Stimulated activated CD4-positive, alpha-beta T cell treated with anti-CD3 and anti-CD28 coated beads, Interleukin-2, amount 100 ng/mL, for 24 hours (primary cell): ENCODE measurements at regions not wholly inside any gene's neighbourhood (a gene's known extent, or its start where the extent isn't known, plus 50 kb on each side); places are given as distances from the start of the nearest gene placed in this dataset.

Experiments used
- DNase-seq, 2 donors: peaks; one replicate each; pipeline ENCODE4 v3.0.0-alpha.2; 2020

DNA sequence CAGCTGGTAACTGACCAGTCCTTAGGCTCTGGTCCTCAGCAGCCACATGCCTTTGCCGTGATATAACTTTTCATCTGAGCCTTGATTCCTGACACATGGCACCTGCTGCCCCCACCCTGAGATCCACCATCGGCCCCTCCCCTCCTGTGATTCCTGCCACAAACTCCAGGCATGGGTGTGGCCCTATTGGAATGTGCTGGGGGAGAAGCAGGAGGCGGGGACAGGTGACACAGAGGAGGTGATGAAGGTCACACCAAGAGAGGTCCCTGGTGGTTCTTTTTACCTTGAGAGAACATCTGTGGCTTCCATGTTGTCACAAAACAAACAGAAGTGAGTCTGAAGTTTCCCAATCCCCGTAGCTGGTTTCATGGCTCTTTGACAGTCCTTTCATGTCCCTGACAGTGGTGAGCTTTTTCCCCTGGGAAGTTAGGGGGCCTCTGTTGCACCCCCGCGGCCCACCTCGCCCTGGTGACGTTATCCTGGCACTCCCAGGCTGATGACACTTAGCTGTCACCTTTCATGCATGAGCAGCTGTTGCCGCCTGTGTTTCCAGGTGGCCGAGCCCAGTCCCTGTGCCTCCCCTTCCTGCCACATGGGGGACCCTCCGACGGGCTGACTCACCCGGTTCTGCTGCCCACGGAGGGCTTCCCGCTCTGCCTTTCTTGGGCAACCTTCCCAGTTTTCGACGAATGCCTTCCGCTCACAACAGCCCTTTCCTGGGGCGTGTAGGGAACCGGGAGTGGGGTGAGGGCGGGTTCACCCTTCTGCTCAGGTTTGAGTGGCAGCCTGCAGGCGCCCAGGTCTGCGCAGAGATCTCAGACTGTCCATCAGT lies 66.3 kb upstream of the GLI2 start:
- DNase-seq, result no peak

DNA sequence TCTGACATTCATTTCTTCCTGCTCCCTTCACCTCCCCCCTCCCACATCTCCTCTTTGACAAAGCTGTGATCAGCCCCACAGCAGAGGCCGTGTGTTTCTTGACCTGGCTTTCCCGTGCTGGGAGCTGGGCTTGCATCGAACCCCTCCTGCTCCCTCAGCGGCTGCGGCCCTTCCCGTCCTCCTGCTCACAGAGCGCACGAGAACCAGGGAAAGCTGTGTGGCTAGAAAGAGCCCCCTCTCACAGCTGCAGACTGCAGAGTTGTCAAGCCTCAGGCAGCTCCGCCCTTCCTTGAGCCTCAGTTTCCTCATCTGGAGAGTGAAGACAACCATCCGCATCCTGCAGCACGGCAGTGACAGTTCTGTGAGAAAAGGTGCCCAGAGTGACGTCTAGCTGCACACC lies 65.7 kb upstream of the GLI2 start:
- DNase-seq, result no peak

- no peak for DNase-seq
Observed at GRCh38 chr2:120670371-120670770, 65.3 kb upstream of the GLI2 start.

DNA sequence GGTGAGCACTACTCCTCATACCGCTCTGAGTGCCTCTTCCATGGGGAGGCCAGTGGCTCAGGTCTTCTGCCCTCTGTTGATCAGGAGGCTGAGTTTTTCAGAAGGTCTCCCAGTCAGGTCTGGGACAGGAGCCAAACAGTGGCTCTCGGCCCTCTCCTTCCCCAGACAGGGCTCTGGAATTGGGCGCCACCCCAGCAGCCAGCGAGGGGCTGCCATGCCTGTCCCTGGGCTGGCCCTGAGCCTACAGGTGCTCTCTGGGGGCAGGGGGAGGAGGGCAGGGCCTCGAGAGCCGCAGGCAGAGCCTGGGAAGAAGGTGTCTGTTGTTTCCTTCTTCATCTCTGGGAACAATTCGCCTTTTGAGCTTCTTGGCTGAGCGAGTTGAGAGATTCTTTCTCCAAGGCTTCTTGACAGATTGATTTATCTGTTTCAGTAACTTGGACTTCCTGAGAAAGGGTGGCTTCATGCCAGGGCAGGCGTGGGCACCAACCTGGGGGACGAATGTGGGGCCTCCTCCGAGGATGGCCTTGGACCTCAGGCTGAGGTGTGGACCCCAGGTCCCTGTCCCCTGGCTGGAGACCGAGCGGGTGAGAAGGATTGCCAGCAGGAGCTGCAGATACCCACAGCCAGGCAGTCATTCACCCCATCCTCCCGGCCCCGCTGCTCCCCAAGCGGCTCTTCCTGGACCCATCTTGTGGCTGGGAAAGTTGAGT lies 64.7 kb upstream of the GLI2 start:
- DNase-seq, result no peak

DNA sequence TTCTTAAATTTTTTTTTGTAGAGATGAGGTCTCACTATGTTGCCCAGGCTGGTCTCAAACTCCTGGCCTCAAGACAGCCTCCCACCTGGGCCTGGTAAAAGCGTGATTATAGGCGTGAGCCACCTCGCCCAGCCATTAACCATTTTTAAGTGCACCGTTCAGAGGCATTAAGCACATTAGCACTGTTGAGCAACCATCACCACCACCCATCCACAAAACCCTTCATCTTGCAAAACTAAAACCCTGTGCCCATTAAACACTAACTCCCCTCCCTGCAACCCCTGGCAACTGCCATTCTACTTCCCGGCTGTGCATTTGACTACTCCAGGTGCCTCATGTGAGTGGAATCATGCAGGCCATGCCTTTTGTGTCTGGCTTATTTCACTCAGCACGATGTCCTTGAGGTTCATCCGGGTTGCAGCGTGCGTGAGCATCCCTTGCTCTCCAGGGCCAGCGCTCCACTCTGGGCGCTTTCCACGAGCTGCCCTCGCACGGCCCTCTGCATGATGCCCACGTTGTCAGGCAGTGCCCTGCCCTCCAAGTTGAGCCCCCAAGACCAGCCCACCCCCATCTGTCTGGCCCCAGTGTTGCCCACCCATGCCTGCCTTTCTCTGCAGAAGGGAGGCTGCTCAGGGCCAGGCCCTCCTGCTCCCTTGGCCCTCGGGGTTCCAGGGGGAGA lies 63.0 kb upstream of the GLI2 start:
- DNase-seq, result no peak

GRCh38 chr2:120673205-120673550 lies 62.5 kb upstream of the GLI2 start:
- DNase-seq, result no peak

DNA sequence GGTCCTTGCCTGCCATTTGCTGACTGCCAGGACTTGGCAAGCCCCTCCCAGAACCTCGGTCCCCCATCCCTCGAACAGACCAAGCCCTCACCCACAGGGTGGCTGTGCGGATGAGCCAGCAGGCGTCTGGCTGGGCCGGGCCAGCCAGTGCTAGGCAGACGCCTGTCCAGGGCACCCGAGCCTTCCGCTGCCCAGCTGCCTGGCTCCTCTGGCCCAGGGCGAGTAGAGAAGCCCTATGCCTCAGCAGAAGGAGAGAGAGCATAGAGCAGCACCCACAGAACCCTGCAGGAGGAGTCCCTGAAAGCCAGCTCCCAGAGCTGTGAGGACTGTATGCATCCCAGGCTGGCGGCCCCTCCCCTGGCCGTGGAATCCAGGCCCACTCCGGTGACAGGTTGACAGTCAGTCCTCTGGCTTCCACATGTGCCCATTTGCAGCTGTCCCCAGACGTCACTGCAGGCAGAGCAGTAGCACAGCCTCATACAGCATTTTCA lies 62.1 kb upstream of the GLI2 start:
- no peak for DNase-seq

GRCh38 chr2:120674246-120675170 lies 61.2 kb upstream of the GLI2 start:
- no peak for DNase-seq

DNA sequence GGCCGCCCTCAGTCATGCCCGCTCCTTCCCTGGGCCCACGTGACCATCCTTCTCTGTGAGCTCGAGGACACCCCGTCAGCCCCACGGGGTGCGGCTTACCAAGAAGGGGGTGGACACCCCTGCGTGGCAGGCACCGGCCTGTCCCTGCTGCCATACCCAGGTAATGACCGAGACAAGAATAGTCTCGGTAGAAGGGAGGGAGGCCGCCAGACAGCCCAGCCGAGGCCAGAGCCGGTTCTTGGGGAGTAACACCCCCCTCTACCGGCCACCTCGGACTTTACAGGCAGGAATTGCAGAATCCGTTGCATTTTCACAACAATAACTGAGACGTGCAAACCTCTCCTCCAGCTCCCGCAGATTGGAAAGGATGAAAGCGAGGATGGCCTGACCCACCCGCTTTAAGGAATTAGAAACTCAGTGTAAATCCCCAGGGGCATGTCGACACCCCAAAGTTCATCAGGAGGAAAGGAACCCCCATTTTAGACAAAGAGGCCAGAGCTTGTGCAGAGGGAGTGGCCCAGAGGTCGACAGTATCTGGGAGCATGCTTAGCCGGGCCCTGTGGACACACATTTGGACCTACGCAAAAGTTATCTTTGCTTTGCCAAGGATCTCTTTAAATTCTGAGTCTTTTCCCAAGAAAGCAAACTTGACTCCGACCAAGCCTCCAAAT lies 60.1 kb upstream of the GLI2 start:
- peak; percentile 47 to 66 for DNase-seq

- DNase-seq, result no peak
Observed at GRCh38 chr2:120677221-120677620, 58.4 kb upstream of the GLI2 start.

DNA sequence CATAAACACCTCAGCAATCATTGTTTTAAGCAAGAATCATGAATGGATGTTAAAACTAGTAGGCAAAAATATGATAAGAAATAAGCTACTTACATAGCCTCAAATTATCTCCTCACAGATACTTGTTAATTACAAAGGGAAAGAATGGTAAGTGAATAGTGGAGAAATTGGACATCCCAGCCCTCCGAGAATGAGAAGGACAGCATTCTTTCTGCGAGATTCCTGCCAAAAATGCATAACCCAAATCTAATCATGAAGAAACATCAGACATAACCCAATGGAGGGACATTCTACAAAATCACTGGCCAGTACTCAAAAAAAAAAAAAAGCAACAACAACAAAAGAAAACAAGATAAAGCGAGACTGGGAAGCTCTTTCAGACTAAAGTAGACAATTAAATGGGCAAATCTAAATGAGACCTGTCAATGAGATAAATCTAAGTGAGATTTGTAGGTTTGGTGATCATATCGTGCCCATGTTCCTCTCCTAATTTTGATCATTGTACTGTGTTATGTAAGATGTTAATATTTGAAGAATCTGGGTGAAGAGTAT lies 57.9 kb upstream of the GLI2 start:
- DNase-seq, result no peak

DNA sequence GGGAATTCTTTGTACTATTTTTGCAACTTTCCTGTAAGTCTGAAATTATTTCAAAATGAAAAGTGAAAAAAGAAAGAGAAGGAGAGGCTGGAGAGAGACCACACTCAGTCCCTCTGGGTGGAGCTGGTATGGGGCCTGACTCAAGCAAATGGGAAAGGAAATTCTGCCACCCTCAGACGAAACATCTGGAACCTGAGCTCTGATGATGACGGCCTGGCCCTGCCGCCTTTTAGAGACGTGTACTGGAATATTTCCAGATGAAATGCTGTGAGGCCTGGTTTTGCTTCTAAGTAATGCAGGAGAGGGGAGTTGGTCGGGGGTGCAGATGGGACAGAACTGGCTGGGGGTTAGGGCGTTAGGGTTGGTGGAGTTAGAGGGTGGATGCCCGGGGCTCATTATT lies 57.4 kb upstream of the GLI2 start:
- no peak for DNase-seq

DNA sequence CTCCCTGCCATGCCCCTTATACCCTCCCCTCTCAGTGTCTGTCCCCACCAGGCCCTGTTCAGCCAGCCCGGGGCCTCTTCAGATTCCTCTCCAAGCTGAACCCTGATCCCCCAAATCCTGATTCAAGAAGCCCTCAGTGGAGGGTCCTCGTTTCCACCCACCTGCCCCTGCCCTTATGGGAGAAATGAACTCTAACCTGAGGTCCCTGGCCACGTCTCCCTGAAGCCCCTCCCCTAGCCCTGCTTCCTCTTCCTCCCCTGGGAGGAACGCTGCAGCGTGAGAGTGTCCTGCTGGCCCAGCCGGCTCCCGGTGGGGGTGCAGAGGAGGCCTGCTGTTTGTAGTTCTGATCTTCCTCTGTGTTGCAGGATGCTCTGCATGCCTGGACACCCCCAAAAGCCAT lies 56.7 kb upstream of the GLI2 start:
- no peak for DNase-seq

GRCh38 chr2:120679526-120679925 lies 56.1 kb upstream of the GLI2 start:
- no peak for DNase-seq

- peak; percentile 78 to 80 for DNase-seq
Observed at GRCh38 chr2:120680136-120680761, 55.4 kb upstream of the GLI2 start.

DNA sequence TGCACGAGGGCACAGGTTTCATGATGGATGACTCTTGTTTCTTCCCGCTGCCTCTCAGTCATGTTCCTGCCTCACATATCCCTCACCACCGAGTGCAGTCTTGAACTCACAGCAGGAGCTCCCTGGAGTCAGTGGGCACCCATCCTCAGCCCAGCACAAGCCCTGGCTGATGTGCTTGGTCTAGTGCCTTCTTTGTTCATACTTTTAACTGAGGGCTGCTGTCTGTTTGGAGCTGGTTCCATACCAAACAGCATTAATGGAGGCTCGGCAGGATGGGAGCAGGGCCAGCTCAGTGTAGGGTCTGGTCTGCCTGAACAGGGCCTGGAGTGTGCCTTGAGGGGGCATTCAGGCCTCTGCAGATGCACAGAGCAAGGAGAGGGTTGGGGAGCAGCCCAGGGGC lies 54.5 kb upstream of the GLI2 start:
- DNase-seq, result no peak

- no peak for DNase-seq
Observed at GRCh38 chr2:120681696-120682288, 53.9 kb upstream of the GLI2 start.

GRCh38 chr2:120682654-120683053 lies 53.0 kb upstream of the GLI2 start:
- no peak for DNase-seq

GRCh38 chr2:120683081-120683480 lies 52.6 kb upstream of the GLI2 start:
- no peak for DNase-seq

DNA sequence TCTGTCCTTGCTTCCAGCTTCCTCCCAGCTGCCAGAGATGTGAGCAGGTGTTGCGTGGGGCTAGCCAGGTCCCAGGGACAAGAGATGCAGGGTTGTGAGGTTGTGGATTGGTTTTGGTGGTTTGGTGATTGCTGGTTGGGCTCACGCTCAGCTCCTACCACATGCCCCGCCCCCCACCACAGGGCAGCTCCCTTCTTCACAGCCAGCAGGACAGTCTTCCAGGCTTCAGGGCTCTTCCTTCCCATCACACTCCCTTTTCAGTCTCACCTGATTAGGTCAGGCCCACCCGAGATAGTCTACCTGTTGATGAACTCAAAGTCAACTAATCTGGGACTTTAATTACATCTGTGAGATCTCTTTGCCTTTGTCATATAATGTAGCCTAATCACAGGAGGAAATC lies 52.0 kb upstream of the GLI2 start:
- DNase-seq, result no peak
